SW480 (cell line): ENCODE measurements at regions not wholly inside any gene's neighbourhood (a gene's known extent, or its start where the extent isn't known, plus 50 kb on each side); places are given as distances from the start of the nearest gene placed in this dataset.

ENCODE experiments used
- DNase-seq: peaks from one replicate; pipeline ENCODE4 v3.0.0-alpha.2; 2016; ENCODE audit warnings: low spot score

DNA sequence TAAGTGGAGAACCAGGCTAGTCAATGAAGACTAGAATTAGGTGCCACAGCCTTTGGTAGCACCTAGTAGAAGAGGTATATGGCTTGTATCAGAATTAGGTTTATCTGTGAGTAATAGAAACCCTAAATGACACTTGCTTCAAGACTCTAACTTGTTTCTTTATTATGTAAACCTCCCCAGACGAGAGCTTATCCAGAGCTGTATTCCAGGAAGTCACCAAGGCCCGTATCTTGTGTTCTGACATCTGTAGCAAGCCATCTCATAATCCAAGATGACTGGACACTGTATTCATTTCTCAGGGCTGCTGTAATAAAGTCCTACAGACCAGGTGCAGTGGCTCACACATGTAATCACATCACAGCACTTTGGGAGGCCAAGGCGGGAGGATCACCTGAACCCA is 56.7 kb upstream of the PPP1R12A start:
- DNase-seq, result no peak

DNA sequence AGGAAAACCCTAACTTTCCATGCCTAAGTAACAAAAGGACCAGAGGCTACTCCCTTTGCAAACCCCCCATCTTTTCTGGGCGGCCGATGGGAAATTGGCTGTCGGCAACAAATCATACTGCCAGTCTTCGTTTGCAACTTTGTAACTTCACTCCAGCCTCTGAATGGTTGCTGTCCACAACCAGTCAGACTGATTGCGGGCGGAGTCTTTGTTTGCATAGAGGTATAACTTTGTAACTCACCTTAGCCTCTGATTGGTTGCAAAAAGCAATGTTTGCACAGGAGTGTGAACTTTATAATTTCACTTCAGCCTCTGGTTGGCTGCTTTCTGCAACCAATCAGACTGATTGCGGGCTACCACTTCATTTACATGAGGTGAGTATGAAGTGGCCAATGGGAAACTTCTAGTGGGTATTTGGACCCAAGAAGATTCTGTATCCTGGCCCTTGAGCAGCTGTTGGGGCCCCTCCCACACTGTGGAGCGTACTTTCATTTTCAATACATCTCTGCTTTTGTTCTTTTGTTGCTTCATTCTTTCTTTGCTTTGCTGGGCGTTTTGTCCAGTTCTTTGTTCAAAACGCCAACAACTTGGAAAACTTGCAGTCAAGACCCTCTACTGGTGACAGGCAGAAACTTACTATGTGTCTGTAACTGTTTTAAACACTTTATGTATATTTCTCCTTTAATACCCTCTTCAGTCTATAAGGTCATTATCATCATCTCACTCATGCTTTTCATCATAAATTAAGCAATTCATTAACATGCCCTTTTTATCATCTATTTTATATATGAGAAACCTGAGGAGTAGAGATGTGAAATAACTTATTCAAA is 55.8 kb upstream of the PPP1R12A start:
- DNase-seq, result peak; percentile 11

GRCh38 chr12:79988368-79988767 is 53.5 kb upstream of the PPP1R12A start:
- DNase-seq, result no peak

DNA sequence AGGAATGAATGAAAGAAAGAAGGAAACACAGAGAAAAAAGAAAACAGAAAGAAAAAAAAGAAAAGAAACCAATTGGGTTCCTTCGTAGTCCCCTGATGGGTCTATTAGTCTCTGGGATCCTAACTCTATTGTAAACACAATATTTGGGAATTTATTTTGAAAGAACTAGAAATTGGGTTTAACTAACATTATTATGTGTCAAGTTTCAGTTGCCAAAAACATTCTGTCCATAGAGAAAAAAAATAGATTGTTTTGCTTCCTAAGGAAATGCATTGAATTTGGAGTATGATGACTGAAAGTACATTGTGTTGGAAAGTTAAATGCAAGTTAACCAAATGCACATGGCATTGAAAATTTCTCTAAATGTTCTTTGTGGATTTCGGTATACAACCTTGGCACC is 52.8 kb upstream of the PPP1R12A start:
- no peak for DNase-seq
